Panc1 (cell line): ENCODE measurements at regions not wholly inside any gene's neighbourhood (a gene's known extent, or its start where the extent isn't known, plus 50 kb on each side); places are given as distances from the start of the nearest gene placed in this dataset.

Experiments
- ATAC-seq: fragments of 200-7000 bp; cut with Tn5 transposase; 2 replicates; pipeline ENCODE4 v1.9.1; 2020; ENCODE audit warnings: mild to moderate bottlenecking, moderate library complexity
- BruUV-seq: library from RNA; stranded (reverse); fragments of 400-500 nt; replicated peaks from 2 replicates; lab custom pipeline; 2021; lab: Mats Ljungman, UMichigan
- CTCF ChIA-PET: fragments of 300-600 bp; sonication (Branson Sonifier 250); formaldehyde crosslinking; loops from one replicate; lab custom pipeline; 2022; ENCODE audit warnings: antibody characterized with exemption; lab: Charles Lee
- POLR2A ChIA-PET: fragments of 300-600 bp; sonication (Branson Sonifier 250); formaldehyde crosslinking; loops from one replicate; lab custom pipeline; 2022; ENCODE audit warnings: antibody characterized with exemption; lab: Charles Lee
- DNase-seq: peaks from one replicate; pipeline ENCODE4 v3.0.0-alpha.2; 2010; ENCODE audit warnings: low read depth, low spot score
- H3K27ac ChIP-seq: 2 replicates; pipeline ENCODE4 v1.5.1; 2011; ENCODE audit warnings: mild to moderate bottlenecking, low read length, inconsistent platforms
- H3K27me3 ChIP-seq: fragments of 200-500 bp; sonication (Bioruptor generic); 2 replicates; pipeline ENCODE4 v1.6.0; 2014; ENCODE audit warnings: low read length, inconsistent platforms; ENCODE audit not compliant: control insufficient read depth, insufficient read depth
- H3K36me3 ChIP-seq: fragments of 200-500 bp; sonication (Bioruptor generic); 2 replicates; pipeline ENCODE4 v1.5.1; 2014; ENCODE audit warnings: inconsistent platforms, mild to moderate bottlenecking, low read length, moderate library complexity; ENCODE audit not compliant: control insufficient read depth, insufficient read depth
- H3K4me1 ChIP-seq: 2 replicates; pipeline ENCODE4 v1.5.1; 2011; ENCODE audit warnings: inconsistent platforms, mild to moderate bottlenecking, low read length, moderate library complexity; ENCODE audit not compliant: control insufficient read depth, insufficient read depth
- H3K4me3 ChIP-seq, 2 experiments: 2 replicates each; pipeline ENCODE4 v1.5.1; 2011 to 2012; ENCODE audit warnings: low read depth in 2 of 2, low read length in 2 of 2, mild to moderate bottlenecking in 2 of 2, inconsistent platforms in 1 of 2, moderate library complexity in 1 of 2
- H3K9me3 ChIP-seq: fragments of 200-500 bp; sonication (Bioruptor generic); 2 replicates; pipeline ENCODE4 v1.5.1; 2014; ENCODE audit warnings: low read depth, mild to moderate bottlenecking, inconsistent platforms, low read length, moderate library complexity; ENCODE audit not compliant: control insufficient read depth, insufficient read depth
- CTCF ChIP-seq: fragments of 450-650 bp; IDR thresholded peaks from 2 replicates; pipeline ENCODE4 v1.5.1; 2017; ENCODE audit warnings: mild to moderate bottlenecking
- POLR2AphosphoS5 ChIP-seq: IDR thresholded peaks from 2 replicates; pipeline ENCODE4 v1.6.1; 2012; ENCODE audit warnings: mild to moderate bottlenecking, low read depth, low read length, moderate library complexity
- REST ChIP-seq, 2 experiments: IDR thresholded peaks; 2 replicates each; pipeline ENCODE4 v1.6.1; 2011 to 2012; ENCODE audit warnings: low read depth in 2 of 2, control low read depth in 1 of 2, low read length in 1 of 2, mild to moderate bottlenecking in 1 of 2, moderate library complexity in 1 of 2; ENCODE audit not compliant: insufficient read depth in 1 of 2
- SIN3A ChIP-seq: IDR thresholded peaks from 2 replicates; pipeline ENCODE4 v1.6.1; 2012; ENCODE audit warnings: low read depth, mild to moderate bottlenecking, low read length, moderate library complexity, borderline replicate concordance; ENCODE audit not compliant: insufficient read depth
- TCF7L2 ChIP-seq: IDR thresholded peaks from 2 replicates; pipeline ENCODE4 v1.6.1; 2011; ENCODE audit warnings: mild to moderate bottlenecking, low read depth, low read length, inconsistent platforms
- in situ Hi-C: cut with HindIII; loops from 2 replicates; pipeline ENCODE4 v1.10.0; 2016; ENCODE audit warnings: low sequenced_read_pairs, low pct_unique_long_range_greater_than_20kb
- intact Hi-C: fragments of 100-400 bp; cut with micrococcal nuclease; formaldehyde crosslinking; loops from one replicate; pipeline ENCODE4 v1.10.0; 2022; ENCODE audit not compliant: unreplicated experiment

GRCh38 chr13:47076500-47076899 lies 179.6 kb upstream of the HTR2A start:
- intact Hi-C loops: no loop called here

DNA sequence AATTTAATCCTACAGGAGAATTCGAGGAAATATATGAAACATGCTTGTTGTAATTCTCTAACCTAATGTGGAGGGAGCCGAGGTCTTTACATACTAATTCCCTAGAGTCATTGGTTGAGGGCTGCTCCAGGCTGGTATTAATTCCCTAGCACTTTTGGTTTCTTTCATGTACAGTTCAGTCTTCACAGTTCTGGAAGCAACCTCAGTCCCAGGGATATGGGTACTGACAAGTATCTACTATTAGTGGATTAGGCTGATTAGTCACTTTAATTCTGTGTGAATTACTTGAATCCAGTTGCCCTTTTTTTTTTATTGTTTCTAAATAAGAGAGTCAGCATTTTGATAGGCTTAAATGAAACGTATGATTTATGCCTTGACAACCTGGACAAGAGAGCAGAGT lies 172.3 kb upstream of the HTR2A start:
- Histone ChIP-seq H3K9me3 (no peaks in the 10 kb centered on the region), H3K36me3 (no peaks in the 10 kb centered on the region), H3K27ac (no peak overlapping the region), H3K27me3 (no peaks in the 10 kb centered on the region), H3K4me1 (no peaks in the 10 kb centered on the region), H3K4me3 (no peak overlapping the region)
- no peak for ATAC-seq
- in situ Hi-C loops (no loop called here), intact Hi-C loops (no loop called here)
- CTCF ChIA-PET: no interaction called here
- DNase-seq: no peak
- BruUV-seq: no TSS peak
- TF ChIP-seq REST (IDR thresholded peaks at IDR 0.05; ENCODE audit: insufficient read depth in 1 of 2, low read depth in 2 of 2, low read length in 1 of 2): no peak
- TF ChIP-seq TCF7L2: no peak
- no peak for TF ChIP-seq POLR2AphosphoS5
- TF ChIP-seq CTCF: no peak
- TF ChIP-seq SIN3A: no peak
- POLR2A ChIA-PET: no interaction called here

More at GRCh38 chr13:47076500-47076899, 179.6 kb upstream of the HTR2A start:
- Histone ChIP-seq H3K27ac (no peak overlapping the region), H3K9me3 (no peaks in the 10 kb centered on the region), H3K4me1 (no peaks in the 10 kb centered on the region), H3K27me3 (no peaks in the 10 kb centered on the region), H3K36me3 (no peaks in the 10 kb centered on the region), H3K4me3 (no peak overlapping the region)
- POLR2A ChIA-PET: no interaction called here
- CTCF ChIA-PET: no interaction called here
- no peak for DNase-seq
- no peak for TF ChIP-seq SIN3A
- BruUV-seq: no TSS peak
- in situ Hi-C loops: no loop called here
- no peak for ATAC-seq

GRCh38 chr13:47067306-47067705 lies 170.5 kb upstream of the HTR2A start:
- no peak overlapping the region for H3K4me3 ChIP-seq
- H3K9me3 ChIP-seq: no peaks in the 10 kb centered on the region
- H3K4me1 ChIP-seq: no peaks in the 10 kb centered on the region
- H3K36me3 ChIP-seq: no peaks in the 10 kb centered on the region
- in situ Hi-C loops (no loop called here), intact Hi-C loops (no loop called here)
- DNase-seq (no peak), ATAC-seq (no peak)
- BruUV-seq: no TSS peak
- no peak overlapping the region for H3K27ac ChIP-seq
- POLR2A ChIA-PET: no interaction called here
- TF ChIP-seq REST (IDR thresholded peaks at IDR 0.05; ENCODE audit: insufficient read depth in 1 of 2, low read depth in 2 of 2, low read length in 1 of 2): no peak
- TF ChIP-seq CTCF: no peak
- no peak for TF ChIP-seq POLR2AphosphoS5
- no peak for TF ChIP-seq TCF7L2
- TF ChIP-seq SIN3A: no peak
- H3K27me3 ChIP-seq: no peaks in the 10 kb centered on the region
- CTCF ChIA-PET: no interaction called here
